ENCODE measurements at regions not wholly inside any gene's neighbourhood (a gene's known extent, or its start where the extent isn't known, plus 50 kb on each side); places are given as distances from the start of the nearest gene placed in this dataset.

DNA sequence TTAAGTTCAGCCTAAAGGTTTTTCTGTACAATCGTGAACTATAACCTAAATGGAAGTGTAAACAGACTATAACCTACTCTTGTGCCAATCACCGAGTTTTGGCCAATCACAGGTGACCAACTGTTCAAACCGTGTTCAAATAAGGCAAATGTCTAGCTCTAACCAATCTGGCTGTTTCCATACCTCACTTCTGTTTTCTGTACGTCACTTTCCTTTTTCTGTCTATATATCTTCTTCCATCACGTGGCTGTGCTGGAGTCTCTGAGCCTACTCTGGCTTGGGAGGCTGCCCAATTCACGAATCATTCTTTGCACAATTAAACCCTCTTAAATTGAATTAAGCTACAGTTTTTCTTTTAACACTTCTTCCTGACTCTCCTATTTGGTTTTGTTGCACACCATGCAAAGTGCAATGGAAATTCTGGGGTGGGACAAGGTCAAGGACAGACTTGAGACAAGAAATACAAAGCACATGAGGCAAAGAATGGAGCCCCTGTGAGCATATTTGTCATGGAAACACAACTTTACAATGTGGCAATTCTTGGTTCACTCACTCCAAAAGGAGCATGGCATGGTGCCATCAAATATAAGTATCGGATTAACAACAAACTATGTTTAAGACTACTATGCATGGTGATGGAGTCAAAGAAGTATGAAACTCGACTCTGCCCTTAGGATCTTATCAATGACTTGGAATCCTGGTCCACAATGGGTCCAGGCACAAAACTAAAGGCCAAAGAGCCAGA lies 115.7 kb upstream of the FAM9B start:
- no peak overlapping the region for H3K4me3 ChIP-seq (ENCODE audit: low read length)
- ATAC-seq, result no peak
- CTCF ChIA-PET, result no interaction called here
- peaks cover 10% of the 10 kb centered on the region for H3F3A ChIP-seq (ENCODE audit: low read length, unreplicated experiment)
- H3K9me2 ChIP-seq (replicated peaks; ENCODE audit: low read length), result no peaks in the 10 kb centered on the region
- H3K27ac ChIP-seq (ENCODE audit: low read length), result peak overlapping the region; percentile 84
- H3K4me1 ChIP-seq (ENCODE audit: insufficient read depth, low read length), result peaks cover 40% of the 10 kb centered on the region
- no peaks in the 10 kb centered on the region for H4K20me1 ChIP-seq (ENCODE audit: low read length)
- peak; percentile 20 for DNase-seq
- H3K27me3 ChIP-seq (ENCODE audit: low read length), result no peaks in the 10 kb centered on the region
- peaks cover 11% of the 10 kb centered on the region; the same call in 1 of the 2 replicates for H3K9me3 ChIP-seq (ENCODE audit: low read length)
- H3K9ac ChIP-seq (ENCODE audit: low read length), result peak overlapping the region; percentile 43
- POLR2A ChIA-PET (ENCODE audit: unreplicated experiment), result no interaction called here
- peak overlapping the region; percentile 35; the same call in 1 of the 2 replicates for H3K4me2 ChIP-seq (ENCODE audit: low read length)
- H2AFZ ChIP-seq (ENCODE audit: low read length), result peak overlapping the region; percentile 38; the same call in 1 of the 2 replicates
- intact Hi-C loops (cut with micrococcal nuclease), result loop anchor here (5.0 kb wide), 1 partner anchor 42 kb away; no protein-coding TSS in a partner anchor
- TF ChIP-seq, protein P1, sequence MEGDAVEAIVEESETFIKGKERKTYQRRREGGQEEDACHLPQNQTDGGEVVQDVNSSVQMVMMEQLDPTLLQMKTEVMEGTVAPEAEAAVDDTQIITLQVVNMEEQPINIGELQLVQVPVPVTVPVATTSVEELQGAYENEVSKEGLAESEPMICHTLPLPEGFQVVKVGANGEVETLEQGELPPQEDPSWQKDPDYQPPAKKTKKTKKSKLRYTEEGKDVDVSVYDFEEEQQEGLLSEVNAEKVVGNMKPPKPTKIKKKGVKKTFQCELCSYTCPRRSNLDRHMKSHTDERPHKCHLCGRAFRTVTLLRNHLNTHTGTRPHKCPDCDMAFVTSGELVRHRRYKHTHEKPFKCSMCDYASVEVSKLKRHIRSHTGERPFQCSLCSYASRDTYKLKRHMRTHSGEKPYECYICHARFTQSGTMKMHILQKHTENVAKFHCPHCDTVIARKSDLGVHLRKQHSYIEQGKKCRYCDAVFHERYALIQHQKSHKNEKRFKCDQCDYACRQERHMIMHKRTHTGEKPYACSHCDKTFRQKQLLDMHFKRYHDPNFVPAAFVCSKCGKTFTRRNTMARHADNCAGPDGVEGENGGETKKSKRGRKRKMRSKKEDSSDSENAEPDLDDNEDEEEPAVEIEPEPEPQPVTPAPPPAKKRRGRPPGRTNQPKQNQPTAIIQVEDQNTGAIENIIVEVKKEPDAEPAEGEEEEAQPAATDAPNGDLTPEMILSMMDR (conservative IDR thresholded peaks at IDR 0.05; ENCODE audit: low read depth, low read length), result no peak
- TF ChIP-seq EZH2 (IDR thresholded peaks at IDR 0.05; ENCODE audit: low read length, unreplicated experiment) (no peak), EZH2phosphoT487 (IDR thresholded peaks at IDR 0.05; ENCODE audit: borderline replicate concordance, low read length) (no peak)
- peaks cover 14% of the 10 kb centered on the region for H3K36me3 ChIP-seq (ENCODE audit: low read depth, low read length)
- no peaks in the 10 kb centered on the region for H3K79me2 ChIP-seq (ENCODE audit: low read length)
- BruUV-seq (replicated peaks), result no TSS peak

DNA sequence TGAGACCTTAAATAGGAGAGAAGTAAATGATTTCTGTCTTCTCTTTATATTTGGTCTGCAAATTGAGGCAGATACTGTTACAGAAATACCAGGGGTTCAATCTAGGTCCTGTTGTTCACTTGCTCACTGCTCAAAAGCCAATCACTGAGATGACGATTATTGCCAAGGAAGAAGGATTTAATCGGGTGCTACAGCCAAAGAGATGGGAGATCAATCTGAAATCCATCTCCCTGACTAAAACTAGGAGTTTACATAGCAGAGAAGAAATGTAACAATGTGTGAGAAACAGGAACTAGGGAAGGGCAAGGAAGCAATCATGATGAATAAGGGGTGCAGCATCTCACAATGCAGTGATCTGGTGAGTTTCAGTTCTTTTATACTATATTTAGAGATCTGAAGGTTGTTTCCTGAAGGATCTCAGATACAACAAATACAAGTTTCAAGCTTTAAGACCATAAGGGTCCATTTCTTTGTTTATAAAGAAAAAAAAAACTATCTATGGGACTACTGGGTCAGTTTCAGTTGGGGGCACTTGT lies 117.9 kb upstream of the FAM9B start:
- CTCF ChIA-PET, result no interaction called here
- Histone ChIP-seq H2AFZ (ENCODE audit: low read length) (no peak overlapping the region), H4K20me1 (ENCODE audit: low read length) (no peaks in the 10 kb centered on the region), H3K27ac (ENCODE audit: low read length) (peak overlapping the region; percentile 98), H3K4me3 (ENCODE audit: low read length) (no peak overlapping the region), H3K79me2 (ENCODE audit: low read length) (no peaks in the 10 kb centered on the region), H3K9me3 (ENCODE audit: low read length) (peaks cover 11% of the 10 kb centered on the region; the same call in 1 of the 2 replicates), H3K36me3 (ENCODE audit: low read depth, low read length) (peaks cover 14% of the 10 kb centered on the region), H3K9ac (ENCODE audit: low read length) (no peak overlapping the region; the same call in 1 of the 2 replicates), H3K27me3 (ENCODE audit: low read length) (no peaks in the 10 kb centered on the region), H3K9me2 (replicated peaks; ENCODE audit: low read length) (no peaks in the 10 kb centered on the region), H3K4me2 (ENCODE audit: low read length) (no peak overlapping the region), H3F3A (ENCODE audit: low read length, unreplicated experiment) (peaks cover 10% of the 10 kb centered on the region), H3K4me1 (ENCODE audit: insufficient read depth, low read length) (peaks cover 40% of the 10 kb centered on the region)
- intact Hi-C loops (cut with micrococcal nuclease), result loop anchor here (2.0 to 5.0 kb wide), 2 partner anchors 45 to 81 kb away; no protein-coding TSS in a partner anchor
- BruUV-seq (replicated peaks), result no TSS peak
- POLR2A ChIA-PET (ENCODE audit: unreplicated experiment), result no interaction called here
- ATAC-seq, result no peak
- TF ChIP-seq EZH2phosphoT487 (IDR thresholded peaks at IDR 0.05; ENCODE audit: borderline replicate concordance, low read length) (no peak), EZH2 (IDR thresholded peaks at IDR 0.05; ENCODE audit: low read length, unreplicated experiment) (no peak)
- TF ChIP-seq, protein P1 (conservative IDR thresholded peaks at IDR 0.05; ENCODE audit: low read depth, low read length), result no peak
- no peak for DNase-seq

Data from PC-3 (cell line).